ENCODE measurements at regions not wholly inside any gene's neighbourhood (a gene's known extent, or its start where the extent isn't known, plus 50 kb on each side); places are given as distances from the start of the nearest gene placed in this dataset.

DNA sequence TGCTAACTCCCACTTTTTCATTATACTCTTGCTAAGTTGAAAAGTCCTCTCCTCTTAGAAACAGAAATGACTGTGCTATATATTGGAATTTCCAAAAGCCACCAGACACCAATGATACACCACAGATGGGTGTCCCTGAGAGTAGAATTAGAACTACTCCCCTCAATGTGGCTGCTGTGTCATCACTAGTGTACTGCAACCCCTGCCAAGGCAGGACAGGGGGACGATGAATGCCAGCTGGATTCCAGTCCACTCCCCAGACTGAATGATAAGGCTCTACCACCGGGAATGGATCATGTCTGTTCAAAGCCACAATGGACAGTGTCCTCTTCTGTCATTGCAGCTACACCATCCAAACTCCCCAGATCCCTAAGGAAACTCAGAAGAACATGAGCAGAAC, 69.7 kb upstream of the EDNRB start:
- DNase-seq = no peak

DNA sequence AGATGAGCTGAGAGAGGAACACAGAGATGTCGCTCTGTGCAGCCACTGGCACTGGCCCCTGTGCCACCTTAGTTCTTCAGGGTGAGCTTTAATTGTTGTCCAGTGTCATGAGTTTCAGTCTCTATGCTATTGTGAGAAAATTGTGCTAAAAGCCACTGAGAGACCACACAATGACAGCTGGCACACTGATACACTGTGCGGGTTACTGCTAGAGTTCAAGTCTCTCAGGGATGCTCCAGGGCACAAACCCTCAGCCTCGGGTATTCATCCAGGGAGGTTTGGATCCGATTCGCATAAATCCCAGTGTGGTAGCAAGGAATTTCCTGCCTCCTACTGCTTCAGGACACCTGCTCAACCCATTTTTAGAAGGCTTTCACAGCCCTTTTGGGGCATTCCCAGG, 68.1 kb upstream of the EDNRB start:
- no peak for DNase-seq

GRCh38 chr13:77985866-77986636, 67.4 kb upstream of the EDNRB start:
- DNase-seq = no peak

DNA sequence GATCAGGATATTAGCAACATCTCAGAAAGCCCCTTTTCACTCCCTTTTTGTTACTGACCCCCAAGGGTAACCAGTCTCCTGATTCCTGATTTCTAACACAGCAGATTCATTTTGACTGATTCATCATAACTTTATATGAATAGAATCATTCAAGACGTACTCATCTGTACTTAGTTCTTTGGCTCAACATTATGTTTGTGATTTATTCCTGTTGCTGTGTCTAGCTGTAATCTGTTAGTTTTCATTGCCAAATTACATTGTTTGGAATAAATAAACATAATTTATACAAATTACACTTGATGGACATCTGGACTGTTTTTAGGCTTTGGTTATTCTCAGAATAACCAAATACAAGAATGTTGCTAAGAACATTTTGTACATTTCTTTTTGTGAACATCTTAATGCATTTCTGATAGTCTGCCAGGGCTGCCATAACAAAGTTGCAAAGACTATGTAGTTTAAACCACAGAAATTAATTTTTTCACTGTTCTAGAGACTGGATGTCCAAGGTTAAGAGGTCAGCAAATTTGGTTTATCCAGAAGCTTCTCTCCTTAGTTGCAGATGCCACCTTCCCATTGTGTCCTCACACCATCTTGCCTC, 62.8 kb upstream of the EDNRB start:
- DNase-seq = no peak

DNA sequence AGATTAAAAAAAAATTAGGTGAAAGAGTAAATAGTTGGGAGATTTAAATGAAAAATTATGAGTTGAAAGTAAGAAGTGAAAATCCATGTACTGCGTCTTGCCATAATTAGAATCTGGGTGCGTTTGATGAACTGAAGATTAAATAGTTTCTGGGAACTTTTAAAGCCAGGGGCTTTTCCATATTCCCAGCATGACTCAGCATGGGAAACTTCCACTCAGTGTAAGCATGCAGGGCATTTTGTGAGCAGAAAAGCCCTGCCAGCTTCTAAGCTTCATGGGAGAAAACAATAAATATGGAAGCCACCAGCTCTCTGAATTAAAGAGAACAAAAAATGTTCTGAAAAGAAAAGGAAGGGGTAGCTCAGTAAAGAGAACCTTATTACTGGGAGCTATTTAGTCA, 62.0 kb upstream of the EDNRB start:
- no peak for DNase-seq

DNA sequence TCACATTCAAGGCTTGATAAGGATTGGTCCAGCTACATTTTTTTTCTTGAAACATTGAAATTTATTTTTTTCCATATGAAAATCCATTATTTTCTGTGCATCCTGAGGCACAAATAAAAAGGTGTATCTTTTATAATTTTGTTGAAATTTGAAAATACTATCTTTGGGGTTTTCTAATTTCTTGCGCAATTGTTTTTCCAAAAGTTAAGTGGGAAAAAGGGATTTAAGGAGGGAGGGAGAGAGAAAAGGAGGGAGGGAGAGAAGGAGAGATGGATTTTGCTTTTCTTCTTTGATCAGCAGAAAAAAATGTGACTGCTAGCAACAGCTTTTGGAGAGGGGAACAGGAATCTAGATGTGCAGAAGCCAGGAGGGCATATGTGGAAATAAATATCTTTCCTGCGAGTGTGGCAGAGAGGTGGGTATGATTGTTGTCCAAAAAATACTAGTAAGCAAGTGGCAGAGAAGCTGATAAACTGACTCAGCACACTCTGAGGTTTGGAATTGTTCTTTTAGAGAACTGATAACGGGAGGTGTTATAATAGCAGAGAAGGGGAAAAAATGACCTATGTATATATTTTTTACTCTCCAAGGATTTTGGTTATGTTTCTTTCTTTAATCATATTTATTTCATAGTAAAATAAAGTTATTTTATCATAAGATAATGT, 61.2 kb upstream of the EDNRB start:
- DNase-seq = no peak

GRCh38 chr13:77975358-77976042, 56.9 kb upstream of the EDNRB start:
- DNase-seq = no peak

GRCh38 chr13:77969299-77969698, 50.7 kb upstream of the EDNRB start:
- no peak for DNase-seq
